ENCODE measurements at regions not wholly inside any gene's neighbourhood (a gene's known extent, or its start where the extent isn't known, plus 50 kb on each side); places are given as distances from the start of the nearest gene placed in this dataset.

GRCh38 chr5:101425339-101425859, 522.3 kb upstream of the ST8SIA4 start:
- intact Hi-C loops (cut with micrococcal nuclease; ENCODE audit: unreplicated experiment) = no loop called here
- H3K4me3 ChIP-seq (replicated peaks in 1 of 3; ENCODE audit: insufficient read depth in 1 of 3, low read depth in 2 of 3, low read length in 3 of 3) = no peak overlapping the region
- no peaks in the 10 kb centered on the region for H3K79me2 ChIP-seq (ENCODE audit: insufficient read depth, low read length)
- FAIRE-seq = no peak
- H4K20me1 ChIP-seq (ENCODE audit: insufficient read depth, low read length) = no peaks in the 10 kb centered on the region
- no peak overlapping the region for H3K9ac ChIP-seq (ENCODE audit: insufficient read depth, low read depth, low read length)
- H2AFZ ChIP-seq (ENCODE audit: low read length) = no peak overlapping the region
- in situ Hi-C loops (cut with HindIII; ENCODE audit: extremely low pct_ligation_motif_present, low pct_unique_long_range_greater_than_20kb) = no loop called here
- no peak for DNase-seq (ENCODE audit: low spot score)
- ChIA-PET POLR2A (no interaction called here), CTCF (ENCODE audit: low intra/inter-chr PET ratio, low total read pairs) (no interaction called here)
- ATAC-seq = no peak
- H3K4me2 ChIP-seq (ENCODE audit: low read depth, low read length) = no peak overlapping the region
- BruUV-seq (replicated peaks) = no TSS peak
- H3K27me3 ChIP-seq (ENCODE audit: control insufficient read depth in 1 of 2, insufficient read depth in 2 of 2, low read length in 2 of 2) = no peaks in the 10 kb centered on the region
- H3K36me3 ChIP-seq (replicated peaks in 1 of 2; ENCODE audit: control insufficient read depth in 1 of 2, insufficient read depth in 2 of 2, low read length in 2 of 2) = no peaks in the 10 kb centered on the region
- 0% methylated on average over 2 of the region's 2 CpGs for WGBS (ENCODE audit: low lambda C conversion rate)
- H3K9me3 ChIP-seq (ENCODE audit: low read length) = no peaks in the 10 kb centered on the region
- H3K27ac ChIP-seq (ENCODE audit: extremely low read length, insufficient read depth, low read length) = no peak overlapping the region
- H3K4me1 ChIP-seq (ENCODE audit: insufficient read depth, low read length) = no peaks in the 10 kb centered on the region
- TF ChIP-seq KLF12 (CRISPR knock-in tag; IDR thresholded peaks at IDR 0.05; ENCODE audit: borderline replicate concordance) (no peak), ZNF7 (CRISPR knock-in tag; IDR thresholded peaks at IDR 0.05) (no peak), THAP11 (CRISPR knock-in tag; IDR thresholded peaks at IDR 0.05) (no peak), ZNF660 (CRISPR knock-in tag; IDR thresholded peaks at IDR 0.05; ENCODE audit: borderline replicate concordance, low read depth) (no peak), ZSCAN31 (CRISPR knock-in tag; IDR thresholded peaks at IDR 0.05; ENCODE audit: low read depth) (no peak), ZNF160 (CRISPR knock-in tag; IDR thresholded peaks at IDR 0.05) (no peak), MTF2 (CRISPR knock-in tag; IDR thresholded peaks at IDR 0.05; ENCODE audit: borderline replicate concordance) (no peak), POLR2AphosphoS5 (IDR thresholded peaks at IDR 0.05; ENCODE audit: low read depth, low read length) (no peak), ZNF720 (CRISPR knock-in tag; IDR thresholded peaks at IDR 0.05) (no peak), ZNF318 (CRISPR knock-in tag; IDR thresholded peaks at IDR 0.05) (no peak), RAD51 (IDR thresholded peaks at IDR 0.05; ENCODE audit: borderline replicate concordance) (no peak), SOX6 (IDR thresholded peaks at IDR 0.05) (no peak), SOX6 (CRISPR knock-in tag; IDR thresholded peaks at IDR 0.05) (no peak), ASH2L (IDR thresholded peaks at IDR 0.05; ENCODE audit: insufficient read length, low read depth, low read length) (no peak), ZNF205 (CRISPR knock-in tag; IDR thresholded peaks at IDR 0.05) (no peak), NFIC (IDR thresholded peaks at IDR 0.05; ENCODE audit: low read length) (no peak), THRA (CRISPR knock-in tag; IDR thresholded peaks at IDR 0.05; ENCODE audit: borderline replicate concordance) (no peak), SIN3A (IDR thresholded peaks at IDR 0.05; ENCODE audit: borderline replicate concordance, low read depth, low read length) (no peak), ZNF670 (CRISPR knock-in tag; IDR thresholded peaks at IDR 0.05; ENCODE audit: borderline replicate concordance) (no peak)
